Trophoblast cell (in vitro differentiated cells and primary cell): ENCODE measurements at regions not wholly inside any gene's neighbourhood (a gene's known extent, or its start where the extent isn't known, plus 50 kb on each side); places are given as distances from the start of the nearest gene placed in this dataset.

ENCODE experiments used
- DNase-seq, 2 donors: peaks; one replicate each; pipeline ENCODE4 v3.0.0-alpha.2; 2016
- H2AFZ ChIP-seq: 2 replicates; pipeline ENCODE4 v1.6.1; 2013; ENCODE audit warnings: low read length, moderate library complexity, mild to moderate bottlenecking; ENCODE audit not compliant: insufficient read depth, poor library complexity
- H2AK5ac ChIP-seq: 2 replicates; pipeline ENCODE4 v1.6.1; 2013; ENCODE audit warnings: mild to moderate bottlenecking, low read length
- H2BK120ac ChIP-seq: 2 replicates; pipeline ENCODE4 v1.6.1; 2013; ENCODE audit warnings: low read length, mild to moderate bottlenecking, moderate library complexity; ENCODE audit not compliant: insufficient read depth, poor library complexity
- H2BK12ac ChIP-seq: 2 replicates; pipeline ENCODE4 v1.6.1; 2013; ENCODE audit warnings: mild to moderate bottlenecking, low read length, moderate library complexity
- H2BK5ac ChIP-seq: 2 replicates; pipeline ENCODE4 v1.6.1; 2013; ENCODE audit warnings: low read length, low read depth, moderate library complexity, mild to moderate bottlenecking; ENCODE audit not compliant: poor library complexity
- H3K14ac ChIP-seq: 2 replicates; pipeline ENCODE4 v1.6.1; 2013; ENCODE audit warnings: mild to moderate bottlenecking, low read length
- H3K18ac ChIP-seq: 2 replicates; pipeline ENCODE4 v1.6.1; 2013; ENCODE audit warnings: mild to moderate bottlenecking, low read length
- H3K23ac ChIP-seq: 2 replicates; pipeline ENCODE4 v1.6.1; 2013; ENCODE audit warnings: low read length
- H3K27ac ChIP-seq: 2 replicates; pipeline ENCODE4 v1.5.1; 2013; ENCODE audit warnings: low read depth, mild to moderate bottlenecking, inconsistent platforms, low read length, moderate library complexity
- H3K27me3 ChIP-seq: 2 replicates; pipeline ENCODE4 v1.6.1; 2013; ENCODE audit warnings: inconsistent platforms, mild to moderate bottlenecking, low read length, moderate library complexity; ENCODE audit not compliant: insufficient read depth
- H3K36me3 ChIP-seq, 2 experiments: 1 replicate in 1 of 2; 2 replicates in 1 of 2; pipeline ENCODE4 v1.6.1; 2013; ENCODE audit warnings: low read length in 2 of 2, mild to moderate bottlenecking in 2 of 2, moderate library complexity in 1 of 2; ENCODE audit not compliant: insufficient read depth in 2 of 2, control insufficient read depth in 1 of 2
- H3K4ac ChIP-seq: 2 replicates; pipeline ENCODE4 v1.6.1; 2013; ENCODE audit warnings: low read depth, mild to moderate bottlenecking, low read length, moderate library complexity
- H3K4me1 ChIP-seq, 2 experiments: 1 replicate in 1 of 2; 2 replicates in 1 of 2; pipeline ENCODE4 v1.6.1; 2013; ENCODE audit warnings: low read length in 2 of 2, mild to moderate bottlenecking in 2 of 2, moderate library complexity in 1 of 2; ENCODE audit not compliant: insufficient read depth in 2 of 2, control insufficient read depth in 1 of 2
- H3K4me2 ChIP-seq: 2 replicates; pipeline ENCODE4 v1.6.1; 2013; ENCODE audit warnings: inconsistent platforms, mild to moderate bottlenecking, low read length, moderate library complexity
- H3K4me3 ChIP-seq: 2 replicates; pipeline ENCODE4 v1.5.1; 2013; ENCODE audit warnings: mild to moderate bottlenecking, low read depth, low read length, inconsistent platforms
- H3K79me1 ChIP-seq: one replicate; pipeline ENCODE4 v1.6.1; 2013; ENCODE audit warnings: low read length
- H3K79me2 ChIP-seq: 2 replicates; pipeline ENCODE4 v1.6.1; 2013; ENCODE audit warnings: low read length, mild to moderate bottlenecking; ENCODE audit not compliant: control insufficient read depth, insufficient read depth, poor library complexity
- H3K9ac ChIP-seq: 2 replicates; pipeline ENCODE4 v1.6.1; 2013; ENCODE audit warnings: mild to moderate bottlenecking, low read length
- H3K9me3 ChIP-seq: 2 replicates; pipeline ENCODE4 v1.6.1; 2013; ENCODE audit warnings: low read depth, mild to moderate bottlenecking, control low read depth, inconsistent platforms, low read length; ENCODE audit not compliant: insufficient read depth
- H4K12ac ChIP-seq: 2 replicates; pipeline ENCODE4 v1.6.1; 2013; ENCODE audit warnings: low read depth, mild to moderate bottlenecking, low read length, moderate library complexity
- H4K8ac ChIP-seq: 2 replicates; pipeline ENCODE4 v1.6.1; 2013; ENCODE audit warnings: low read depth, mild to moderate bottlenecking, low read length, moderate library complexity
- H4K91ac ChIP-seq: one replicate; pipeline ENCODE4 v1.6.1; 2013; ENCODE audit warnings: low read depth, mild to moderate bottlenecking, low read length, moderate library complexity
- WGBS: extraction: QIAGEN DNeasy Blood & Tissue Kit; methylation state at CpG from one replicate; pipeline ENCODE4 v1.1.7; 2013; ENCODE audit warnings: missing lambda C conversion rate; ENCODE audit not compliant: insufficient read length, insufficient coverage; ENCODE audit errors: extremely low coverage; 5-methylcytosine and 5-hydroxymethylcytosine counted together

- Histone ChIP-seq H2AK5ac (no peak overlapping the region), H3K4me2 (no peak overlapping the region), H3K9ac (no peak overlapping the region), H3K36me3 (no peaks in the 10 kb centered on the region), H3K9me3 (no peaks in the 10 kb centered on the region), H3K27ac (no peak overlapping the region), H3K14ac (no peak overlapping the region), H3K18ac (no peak overlapping the region), H4K8ac (no peak overlapping the region), H3K4ac (no peak overlapping the region), H2BK120ac (no peak overlapping the region), H2BK12ac (no peak overlapping the region), H3K4me3 (no peak overlapping the region), H3K23ac (no peak overlapping the region), H4K91ac (no peak overlapping the region), H3K27me3 (no peaks in the 10 kb centered on the region), H3K4me1 (no peaks in the 10 kb centered on the region), H3K79me1 (no peaks in the 10 kb centered on the region), H3K79me2 (no peaks in the 10 kb centered on the region), H4K12ac (no peak overlapping the region), H2AFZ (no peak overlapping the region), H2BK5ac (no peak overlapping the region)
- no CpG with 5 or more reads among the region's 3 CpGs for WGBS
- no peak for DNase-seq
Observed at GRCh38 chr4:111736516-111736915, 408.7 kb upstream of the FAM241A start.

GRCh38 chr4:111744847-111745246 is 400.4 kb upstream of the FAM241A start:
- no peak for DNase-seq
- Histone ChIP-seq H3K9ac (no peak overlapping the region), H3K79me1 (no peaks in the 10 kb centered on the region), H3K27me3 (no peaks in the 10 kb centered on the region), H2BK12ac (no peak overlapping the region), H2BK120ac (no peak overlapping the region), H3K14ac (no peak overlapping the region), H2BK5ac (no peak overlapping the region), H3K4me2 (no peak overlapping the region), H3K79me2 (no peaks in the 10 kb centered on the region), H3K36me3 (no peaks in the 10 kb centered on the region), H4K12ac (no peak overlapping the region), H3K4ac (no peak overlapping the region), H2AFZ (no peak overlapping the region), H3K18ac (no peak overlapping the region), H4K8ac (no peak overlapping the region), H3K9me3 (no peaks in the 10 kb centered on the region), H3K23ac (no peak overlapping the region), H3K4me1 (no peaks in the 10 kb centered on the region), H3K4me3 (no peak overlapping the region), H3K27ac (no peak overlapping the region), H4K91ac (no peak overlapping the region), H2AK5ac (no peak overlapping the region)
- WGBS = no CpG with 5 or more reads among the region's 3 CpGs

GRCh38 chr4:111748157-111748556 is 397.1 kb upstream of the FAM241A start:
- WGBS = no CpG with 5 or more reads among the region's 3 CpGs
- Histone ChIP-seq H2BK12ac (no peak overlapping the region), H3K27me3 (no peaks in the 10 kb centered on the region), H4K8ac (no peak overlapping the region), H2AFZ (no peak overlapping the region), H3K18ac (no peak overlapping the region), H4K91ac (no peak overlapping the region), H3K36me3 (no peaks in the 10 kb centered on the region), H3K14ac (no peak overlapping the region), H3K9ac (no peak overlapping the region), H3K79me2 (no peaks in the 10 kb centered on the region), H3K4me3 (no peak overlapping the region), H2BK120ac (no peak overlapping the region), H3K4ac (no peak overlapping the region), H3K4me2 (no peak overlapping the region), H4K12ac (no peak overlapping the region), H3K79me1 (no peaks in the 10 kb centered on the region), H3K23ac (no peak overlapping the region), H3K27ac (no peak overlapping the region), H3K4me1 (no peaks in the 10 kb centered on the region), H3K9me3 (no peaks in the 10 kb centered on the region), H2BK5ac (no peak overlapping the region), H2AK5ac (no peak overlapping the region)
- no peak for DNase-seq

GRCh38 chr4:111754003-111754402 is 391.3 kb upstream of the FAM241A start:
- no peak overlapping the region for H3K27ac ChIP-seq
- H4K8ac ChIP-seq = no peak overlapping the region
- H3K4ac ChIP-seq = no peak overlapping the region
- H3K18ac ChIP-seq = no peak overlapping the region
- H2AFZ ChIP-seq = no peak overlapping the region
- no peaks in the 10 kb centered on the region for H3K79me1 ChIP-seq
- H3K23ac ChIP-seq = no peak overlapping the region
- no CpG with 5 or more reads among the region's 1 CpG for WGBS
- no peak overlapping the region for H3K4me3 ChIP-seq
- H3K4me2 ChIP-seq = no peak overlapping the region
- no peak overlapping the region for H3K14ac ChIP-seq
- H2BK120ac ChIP-seq = no peak overlapping the region
- H3K36me3 ChIP-seq = no peaks in the 10 kb centered on the region
- H2AK5ac ChIP-seq = no peak overlapping the region
- DNase-seq = no peak
- no peak overlapping the region for H4K12ac ChIP-seq
- H3K9ac ChIP-seq = no peak overlapping the region
- H3K79me2 ChIP-seq = no peaks in the 10 kb centered on the region
- H3K4me1 ChIP-seq = no peaks in the 10 kb centered on the region
- H2BK12ac ChIP-seq = no peak overlapping the region
- H4K91ac ChIP-seq = no peak overlapping the region
- H3K27me3 ChIP-seq = no peaks in the 10 kb centered on the region
- no peaks in the 10 kb centered on the region for H3K9me3 ChIP-seq
- no peak overlapping the region for H2BK5ac ChIP-seq
